Ovary (tissue), 7 donors: ENCODE measurements at regions not wholly inside any gene's neighbourhood (a gene's known extent, or its start where the extent isn't known, plus 50 kb on each side); places are given as distances from the start of the nearest gene placed in this dataset.

Experiments used
- DNase-seq, 5 donors: peaks; one replicate each; pipeline ENCODE4 v3.0.0-alpha.2; 2019 to 2020
- H3K27ac ChIP-seq, 2 donors: fragments of 200-600 bp; one replicate each; pipeline versions ENCODE4 v1.5.1 to v1.8.0; 2019 to 2022
- H3K27me3 ChIP-seq: fragments of 200-600 bp; one replicate; pipeline ENCODE4 v1.8.0; 2022
- H3K36me3 ChIP-seq: fragments of 200-600 bp; sonication (generic); one replicate; pipeline ENCODE4 v1.5.1; 2019
- H3K4me1 ChIP-seq: one replicate; pipeline ENCODE4 v1.8.1; 2013; ENCODE audit warnings: mild to moderate bottlenecking, moderate library complexity; ENCODE audit not compliant: insufficient read depth
- H3K4me3 ChIP-seq: fragments of 200-600 bp; sonication (generic); one replicate; pipeline ENCODE4 v1.5.1; 2017
- H3K9me3 ChIP-seq, 2 donors: fragments of 200-600 bp in 1 of 2; sonication (generic) in 1 of 2; one replicate each; pipeline versions ENCODE4 v1.5.1 to v1.8.1; 2013 to 2019; ENCODE audit warnings: mild to moderate bottlenecking in 1 of 2, moderate library complexity in 1 of 2
- CTCF ChIP-seq, 3 donors: fragments of 450-650 bp in 2 of 3; fragments of 200-600 bp in 1 of 3; IDR thresholded peaks; one replicate each; pipeline versions ENCODE4 v1.5.1 to v1.8.0; 2016 to 2022; ENCODE audit warnings: antibody characterized with exemption in 3 of 3, mild to moderate bottlenecking in 1 of 3
- EP300 ChIP-seq: sonication (generic); formaldehyde crosslinking; IDR thresholded peaks from one replicate; pipeline ENCODE4 v1.6.1; 2017; ENCODE audit warnings: antibody characterized with exemption
- POLR2A ChIP-seq: fragments of 450-650 bp; IDR thresholded peaks from one replicate; pipeline ENCODE4 v1.6.1; 2017; ENCODE audit warnings: antibody characterized with exemption, mild to moderate bottlenecking, moderate library complexity
- WGBS, 3 donors: extraction: QIAGEN DNeasy Blood & Tissue Kit in 1 of 3; methylation state at CpG; one replicate each; pipeline versions ENCODE4 v1.1.5 to v1.1.7; 2013 to 2017; 5-methylcytosine and 5-hydroxymethylcytosine counted together
- intact Hi-C, 4 donors: fragments of 100-400 bp; cut with DNase I; formaldehyde crosslinking; loops; one replicate each; pipeline versions ENCODE4 v1.11.0 to v1.15.1; 2022 to 2023
- donor health status: DM: no; HTN: no; CAD: no; lungs with moderate emphysema.
- donor health status: DM: no; HTN: no; CAD: no.
- donor health status: Bipolar disorder and iron deficiency.
- donor health status: DM: no; HTN: no; CAD: no.
- donor health status: DM: yes; HTN: yes; CAD: no.

- Histone ChIP-seq H3K36me3 (no peaks in the 10 kb centered on the region), H3K27me3 (no peaks in the 10 kb centered on the region), H3K4me1 (no peaks in the 10 kb centered on the region), H3K9me3 (no peaks in the 10 kb centered on the region), H3K27ac (no peak overlapping the region), H3K4me3 (no peak overlapping the region)
- no peak for DNase-seq
- 86 to 88% (median 86%) methylated on average over 3 of the region's 3 CpGs for WGBS, 3 donors
- no peak for TF ChIP-seq POLR2A
- no peak for TF ChIP-seq CTCF (IDR thresholded peaks at IDR 0.05)
- TF ChIP-seq EP300: no peak
- intact Hi-C loops: no loop called here
Observed at GRCh38 chr13:107845911-107846310, 369.4 kb downstream of the LIG4 start.

- Histone ChIP-seq H3K36me3 (no peaks in the 10 kb centered on the region), H3K4me3 (no peak overlapping the region), H3K9me3 (no peaks in the 10 kb centered on the region), H3K27me3 (no peaks in the 10 kb centered on the region), H3K4me1 (no peaks in the 10 kb centered on the region), H3K27ac (no peak overlapping the region)
- 56 to 79% (median 67%) methylated on average over 3 of the region's 3 CpGs for WGBS, 3 donors
- TF ChIP-seq POLR2A (no peak), EP300 (no peak), CTCF (IDR thresholded peaks at IDR 0.05) (no peak)
- intact Hi-C loops: no loop called here
- no peak for DNase-seq
Observed at GRCh38 chr13:107843681-107844080, 371.7 kb downstream of the LIG4 start.

GRCh38 chr13:107843281-107843680 is 372.1 kb downstream of the LIG4 start:
- 82 to 86% (median 83%) methylated on average over 4 of the region's 4 CpGs for WGBS, 3 donors
- intact Hi-C loops: no loop called here
- TF ChIP-seq POLR2A: no peak
- H3K4me1 ChIP-seq: no peaks in the 10 kb centered on the region
- no peaks in the 10 kb centered on the region for H3K36me3 ChIP-seq
- no peak overlapping the region for H3K4me3 ChIP-seq
- no peak overlapping the region for H3K27ac ChIP-seq
- H3K27me3 ChIP-seq: no peaks in the 10 kb centered on the region
- H3K9me3 ChIP-seq: no peaks in the 10 kb centered on the region
- DNase-seq: no peak

- no peak for TF ChIP-seq CTCF (IDR thresholded peaks at IDR 0.05)
- H3K27ac ChIP-seq: no peak overlapping the region
- DNase-seq: no peak
- intact Hi-C loops: no loop called here
- no peaks in the 10 kb centered on the region for H3K36me3 ChIP-seq
- no peak overlapping the region for H3K4me3 ChIP-seq
- H3K4me1 ChIP-seq: no peaks in the 10 kb centered on the region
- WGBS, 3 donors: 21 to 30% (median 24%) methylated on average over 3 of the region's 3 CpGs
- no peaks in the 10 kb centered on the region for H3K9me3 ChIP-seq
- H3K27me3 ChIP-seq: no peaks in the 10 kb centered on the region
Observed at GRCh38 chr13:107842562-107843180, 372.7 kb downstream of the LIG4 start.

- Histone ChIP-seq H3K36me3 (no peaks in the 10 kb centered on the region), H3K4me3 (no peak overlapping the region), H3K27ac (no peak overlapping the region), H3K4me1 (no peaks in the 10 kb centered on the region), H3K9me3 (no peaks in the 10 kb centered on the region), H3K27me3 (no peaks in the 10 kb centered on the region)
- WGBS, 3 donors: 39 to 53% (median 44%) methylated on average over 3 of the region's 3 CpGs
- TF ChIP-seq CTCF (IDR thresholded peaks at IDR 0.05) (no peak), EP300 (no peak), POLR2A (no peak)
- intact Hi-C loops: no loop called here
- DNase-seq: no peak
Observed at GRCh38 chr13:107838588-107839161, 376.7 kb downstream of the LIG4 start.
